ENCODE measurements at regions not wholly inside any gene's neighbourhood (a gene's known extent, or its start where the extent isn't known, plus 50 kb on each side); places are given as distances from the start of the nearest gene placed in this dataset.

- DNase-seq (ENCODE audit: low read depth): peak; percentile 13
Measured at GRCh38 chr6:30396833-30397479, 52.0 kb downstream of the RPP21 start.

GRCh38 chr6:30397697-30398096, 52.7 kb downstream of the RPP21 start:
- DNase-seq (ENCODE audit: low read depth): no peak

- DNase-seq (ENCODE audit: low read depth): no peak
Measured at GRCh38 chr6:30399390-30400058, 54.6 kb downstream of the RPP21 start.

DNA sequence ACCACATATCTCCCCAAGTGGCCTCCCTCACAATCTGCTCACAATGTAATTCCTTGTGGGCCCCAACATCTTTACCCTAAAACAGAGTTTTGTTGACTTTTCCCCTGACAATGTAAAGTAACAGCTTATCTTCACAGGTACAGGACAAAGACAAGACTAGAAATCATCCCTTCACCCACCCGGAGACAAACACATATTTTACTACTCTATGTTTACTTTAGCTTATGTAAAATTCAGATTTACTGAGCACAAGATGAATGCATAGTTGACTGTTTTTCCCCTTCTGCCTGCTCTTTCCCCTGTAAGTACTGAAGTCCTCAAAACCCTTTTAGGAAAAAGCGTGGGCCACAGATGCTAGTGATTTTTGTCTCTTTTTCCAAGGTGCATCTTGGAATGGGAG, 61.0 kb downstream of the RPP21 start:
- DNase-seq (ENCODE audit: low read depth): no peak

DNA sequence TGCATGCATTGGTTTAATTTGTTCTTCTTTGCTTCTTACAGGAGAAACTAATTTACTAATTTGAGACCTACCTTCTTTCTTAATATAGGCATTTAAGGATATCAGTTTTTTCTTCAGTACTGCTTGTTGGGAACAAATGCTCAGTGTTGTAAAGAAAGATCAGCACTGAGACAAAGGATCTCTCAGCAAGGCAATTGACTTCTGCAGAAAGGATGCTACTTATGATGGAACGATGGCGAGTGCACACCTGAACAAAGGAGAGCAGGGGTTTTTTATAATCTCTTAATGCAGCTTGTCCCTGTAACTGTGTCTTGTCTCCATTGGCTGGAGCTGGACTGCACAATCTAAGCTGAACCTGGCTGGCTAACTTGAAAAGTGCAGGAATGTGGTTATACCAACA, 64.2 kb downstream of the RPP21 start:
- DNase-seq (ENCODE audit: low read depth): no peak

- no peak for DNase-seq (ENCODE audit: low read depth)
Measured at GRCh38 chr6:30411515-30412207, 66.7 kb downstream of the RPP21 start.

DNA sequence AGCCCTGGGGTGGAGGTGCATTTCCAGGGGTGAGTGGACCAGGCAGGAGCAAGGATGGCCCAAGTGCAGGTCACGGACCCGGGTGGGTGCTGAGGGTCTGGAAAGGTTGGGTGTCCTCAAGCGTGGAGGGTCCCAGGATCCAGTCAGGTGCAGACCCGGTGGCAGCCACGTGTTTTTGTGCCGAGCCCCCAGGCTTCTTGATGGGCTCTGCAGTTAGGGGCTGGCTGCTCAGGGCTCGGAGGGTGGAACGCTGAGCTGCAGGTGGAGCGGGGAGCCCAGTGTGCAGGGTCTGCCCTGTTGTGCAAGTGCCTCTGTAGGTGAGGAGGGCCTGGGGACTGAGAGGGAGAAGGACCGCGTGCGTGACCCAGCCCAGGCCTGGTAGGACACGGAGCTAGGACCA, 70.9 kb upstream of the HLA-E start:
- DNase-seq (ENCODE audit: low read depth): no peak

DNA sequence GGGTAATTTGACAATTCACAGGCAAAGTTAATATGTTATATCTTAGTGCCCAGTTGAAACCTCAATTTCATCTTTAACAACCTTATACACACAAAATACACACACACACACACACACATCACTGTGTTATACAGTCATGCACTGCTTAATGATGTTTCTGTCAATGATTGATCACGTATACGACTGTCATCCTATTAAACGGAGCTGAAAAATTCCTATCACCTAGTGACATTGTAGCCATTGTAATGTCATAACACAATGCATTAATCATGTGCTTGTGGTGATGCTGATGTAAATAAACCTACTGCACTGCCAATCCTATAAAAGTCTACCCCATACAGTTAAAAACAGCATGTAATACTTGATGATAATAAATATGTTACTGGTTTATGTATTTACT, 64.8 kb upstream of the HLA-E start:
- no peak for DNase-seq (ENCODE audit: low read depth)
